ENCODE measurements at regions not wholly inside any gene's neighbourhood (a gene's known extent, or its start where the extent isn't known, plus 50 kb on each side); places are given as distances from the start of the nearest gene placed in this dataset.
A peak's percentile ranks its signal among the peaks of the same experiment; 100 is the strongest.

GRCh38 chr6:37551002-37551401 is 51.3 kb upstream of the CCDC167 start:
- no peak overlapping the region for H3K4me3 ChIP-seq (ENCODE audit: control insufficient read depth, low read depth, low read length)
- no peak for TF ChIP-seq CTCF (conservative IDR thresholded peaks at IDR 0.05; ENCODE audit: control insufficient read depth, insufficient read depth, low read depth, low read length)
- DNase-seq (ENCODE audit: low read depth), result no peak

- H3K4me3 ChIP-seq (ENCODE audit: control insufficient read depth, low read depth, low read length), result no peak overlapping the region
- peak; percentile 63 for DNase-seq (ENCODE audit: low read depth)
- TF ChIP-seq CTCF (conservative IDR thresholded peaks at IDR 0.05; ENCODE audit: control insufficient read depth, insufficient read depth, low read depth, low read length), result no peak
Measured at GRCh38 chr6:37550191-37550831, 50.6 kb upstream of the CCDC167 start.

- no peak for TF ChIP-seq CTCF (conservative IDR thresholded peaks at IDR 0.05; ENCODE audit: control insufficient read depth, insufficient read depth, low read depth, low read length)
- no peak overlapping the region for H3K4me3 ChIP-seq (ENCODE audit: control insufficient read depth, low read depth, low read length)
- no peak for DNase-seq (ENCODE audit: low read depth)
Measured at GRCh38 chr6:37549558-37549957, 49.9 kb upstream of the CCDC167 start.

Data from fibroblast of mammary gland (primary cell).